A549 (cell line): ENCODE measurements at regions not wholly inside any gene's neighbourhood (a gene's known extent, or its start where the extent isn't known, plus 50 kb on each side); places are given as distances from the start of the nearest gene placed in this dataset.

ENCODE experiments used
- JUN ChIP-seq, 2 experiments: fragments of >200 bp; sonication (Bioruptor Twin); formaldehyde crosslinking; IDR thresholded peaks; 2 replicates in 1 of 2; 3 replicates in 1 of 2; pipeline ENCODE4 v1.6.1; 2016 to 2017
- ZC3H11A ChIP-seq: fragments of 450-650 bp; IDR thresholded peaks from 2 replicates; pipeline ENCODE4 v1.6.1; 2014; ENCODE audit warnings: antibody characterized with exemption, mild to moderate bottlenecking

DNA sequence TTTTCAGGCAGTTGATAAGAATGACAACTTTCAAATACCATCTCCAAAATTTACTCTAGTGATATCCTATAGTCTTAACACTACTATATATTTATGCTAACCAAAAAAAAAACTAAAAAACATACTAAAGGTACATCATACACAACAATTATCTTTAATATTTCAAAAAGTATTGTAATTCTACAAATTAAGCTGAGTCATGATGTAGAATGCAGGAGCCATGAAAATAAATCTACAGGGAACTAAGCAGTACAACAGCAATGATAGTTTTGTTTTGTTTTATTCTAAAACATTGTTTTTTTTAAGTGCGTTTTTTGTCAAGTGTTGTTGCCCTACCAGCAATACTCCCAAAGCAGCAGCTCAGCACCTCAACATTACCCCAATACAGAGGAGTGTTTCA, 314.3 kb downstream of the FSIP2 start:
- no peak for TF ChIP-seq JUN (IDR thresholded peaks at IDR 0.05)
- no peak for TF ChIP-seq ZC3H11A
